Glutamatergic neuron (in vitro differentiated cells): ENCODE measurements at regions not wholly inside any gene's neighbourhood (a gene's known extent, or its start where the extent isn't known, plus 50 kb on each side); places are given as distances from the start of the nearest gene placed in this dataset.
"Not testable (repeated sequence)": the region's sequence is repeated elsewhere in the genome, so short reads cannot be mapped to it uniquely, and the experiment has no call there.

Experiments used
- DNase-seq: peaks from one replicate; pipeline ENCODE4 v3.0.0; 2022
- H3K27ac Mint-ChIP-seq: one replicate; pipeline ENCODE4 v1.8.0; 2020; ENCODE audit warnings: mild to moderate bottlenecking, mixed read lengths, inconsistent platforms; ENCODE audit not compliant: unreplicated experiment
- H3K27me3 Mint-ChIP-seq: one replicate; pipeline ENCODE4 v1.8.0; 2020; ENCODE audit warnings: mild to moderate bottlenecking, moderate library complexity, mixed read lengths, inconsistent platforms; ENCODE audit not compliant: unreplicated experiment
- H3K36me3 Mint-ChIP-seq: one replicate; pipeline ENCODE4 v1.8.0; 2020; ENCODE audit warnings: mild to moderate bottlenecking, mixed read lengths, inconsistent platforms; ENCODE audit not compliant: unreplicated experiment
- H3K4me1 Mint-ChIP-seq: one replicate; pipeline ENCODE4 v1.8.0; 2020; ENCODE audit warnings: mild to moderate bottlenecking, low read depth, mixed read lengths, inconsistent platforms; ENCODE audit not compliant: unreplicated experiment
- H3K4me3 Mint-ChIP-seq: one replicate; pipeline ENCODE4 v1.8.0; 2020; ENCODE audit warnings: mild to moderate bottlenecking, mixed read lengths, inconsistent platforms; ENCODE audit not compliant: unreplicated experiment
- H3K9me3 Mint-ChIP-seq: one replicate; pipeline ENCODE4 v1.8.0; 2020; ENCODE audit warnings: mild to moderate bottlenecking, moderate library complexity, mixed read lengths, inconsistent platforms; ENCODE audit not compliant: unreplicated experiment
- CTCF ChIP-seq: fragments of 200-600 bp; sonication (generic); IDR thresholded peaks from one replicate; pipeline ENCODE4 v1.5.0; 2021; ENCODE audit not compliant: partially characterized antibody, unreplicated experiment

- Mint-ChIP-seq H3K27ac (no peak overlapping the region), H3K36me3 (no peaks in the 10 kb centered on the region), H3K9me3 (no peaks in the 10 kb centered on the region), H3K27me3 (no peaks in the 10 kb centered on the region), H3K4me1 (peaks cover 2% of the 10 kb centered on the region), H3K4me3 (no peak overlapping the region)
- TF ChIP-seq CTCF = no peak
- DNase-seq = no peak
Observed at GRCh38 chr4:11949355-11949754, 520.7 kb upstream of the HS3ST1 start.

GRCh38 chr4:11947629-11948028 is 518.9 kb upstream of the HS3ST1 start:
- DNase-seq, H3K27ac Mint-ChIP-seq, H3K4me3 Mint-ChIP-seq, H3K27me3 Mint-ChIP-seq, H3K36me3 Mint-ChIP-seq, H3K9me3 Mint-ChIP-seq, H3K4me1 Mint-ChIP-seq: not testable (repeated sequence)

- DNase-seq = no peak
- Mint-ChIP-seq H3K27ac (no peak overlapping the region), H3K4me3 (no peak overlapping the region), H3K36me3 (no peaks in the 10 kb centered on the region), H3K27me3 (no peaks in the 10 kb centered on the region), H3K4me1 (no peaks in the 10 kb centered on the region), H3K9me3 (no peaks in the 10 kb centered on the region)
- no peak for TF ChIP-seq CTCF
Observed at GRCh38 chr4:11937941-11938340, 509.2 kb upstream of the HS3ST1 start.

- no peak for TF ChIP-seq CTCF
- no peak for DNase-seq
- H3K4me1 Mint-ChIP-seq = no peaks in the 10 kb centered on the region
- no peak overlapping the region for H3K4me3 Mint-ChIP-seq
- H3K27me3 Mint-ChIP-seq = no peaks in the 10 kb centered on the region
- no peaks in the 10 kb centered on the region for H3K9me3 Mint-ChIP-seq
- no peaks in the 10 kb centered on the region for H3K36me3 Mint-ChIP-seq
- H3K27ac Mint-ChIP-seq = no peak overlapping the region
Observed at GRCh38 chr4:11931266-11931820, 502.6 kb upstream of the HS3ST1 start.

- Mint-ChIP-seq H3K27ac (no peak overlapping the region), H3K9me3 (no peaks in the 10 kb centered on the region), H3K27me3 (peaks cover 2% of the 10 kb centered on the region), H3K36me3 (no peaks in the 10 kb centered on the region), H3K4me1 (no peaks in the 10 kb centered on the region), H3K4me3 (no peak overlapping the region)
- DNase-seq = no peak
- no peak for TF ChIP-seq CTCF
Observed at GRCh38 chr4:11929080-11929479, 500.4 kb upstream of the HS3ST1 start.

- H3K4me3 Mint-ChIP-seq = no peak overlapping the region
- no peaks in the 10 kb centered on the region for H3K4me1 Mint-ChIP-seq
- no peak overlapping the region for H3K27ac Mint-ChIP-seq
- H3K9me3 Mint-ChIP-seq = peaks cover 7% of the 10 kb centered on the region
- H3K27me3 Mint-ChIP-seq = peaks cover 2% of the 10 kb centered on the region
- no peak for DNase-seq
- H3K36me3 Mint-ChIP-seq = no peaks in the 10 kb centered on the region
- no peak for TF ChIP-seq CTCF
Observed at GRCh38 chr4:11919316-11919715, 490.6 kb upstream of the HS3ST1 start.
